ENCODE measurements at regions not wholly inside any gene's neighbourhood (a gene's known extent, or its start where the extent isn't known, plus 50 kb on each side); places are given as distances from the start of the nearest gene placed in this dataset.

- TF ChIP-seq CTCF (conservative IDR thresholded peaks at IDR 0.05; ENCODE audit: low read depth, low read length) (no peak), EZH2 (IDR thresholded peaks at IDR 0.05; ENCODE audit: borderline replicate concordance, low read depth, low read length, poor library complexity, severe bottlenecking) (no peak)
These were observed 971.4 kb downstream of the TTLL7 start for GRCh38 chr1:83027511-83027910.

All from A673 (cell line).